Liver (tissue), 3 donors: ENCODE measurements at regions not wholly inside any gene's neighbourhood (a gene's known extent, or its start where the extent isn't known, plus 50 kb on each side); places are given as distances from the start of the nearest gene placed in this dataset.

Experiments used
- ATF3 ChIP-seq: IDR thresholded peaks from 2 replicates; pipeline ENCODE4 v1.6.1; 2016; ENCODE audit warnings: antibody characterized with exemption
- CTCF ChIP-seq: fragments of 150-350 bp; IDR thresholded peaks from 2 replicates; pipeline ENCODE4 v1.5.1; 2017; ENCODE audit warnings: improper control_type of control experiment, low read depth, low read length; ENCODE audit not compliant: missing input control
- FOXA1 ChIP-seq: IDR thresholded peaks from 2 replicates; pipeline ENCODE4 v1.6.1; 2016; ENCODE audit warnings: antibody characterized with exemption
- GABPA ChIP-seq, 2 donors: IDR thresholded peaks in 1 of 2; conservative IDR thresholded peaks in 1 of 2; 2 replicates each; pipeline ENCODE4 v1.6.1; 2016; ENCODE audit warnings: antibody characterized with exemption in 2 of 2, mild to moderate bottlenecking in 1 of 2, moderate library complexity in 1 of 2
- RAD21 ChIP-seq, 2 donors: IDR thresholded peaks; 2 replicates each; pipeline ENCODE4 v1.6.1; 2016; ENCODE audit warnings: antibody characterized with exemption in 2 of 2, mild to moderate bottlenecking in 2 of 2
- REST ChIP-seq: IDR thresholded peaks from 2 replicates; pipeline ENCODE4 v1.6.1; 2016; ENCODE audit warnings: antibody characterized with exemption, mild to moderate bottlenecking
- SP1 ChIP-seq: IDR thresholded peaks from 2 replicates; pipeline ENCODE4 v1.6.1; 2018; ENCODE audit warnings: antibody characterized with exemption, mild to moderate bottlenecking
- TAF1 ChIP-seq: conservative IDR thresholded peaks from 2 replicates; pipeline ENCODE4 v1.6.1; 2016; ENCODE audit warnings: antibody characterized with exemption, mild to moderate bottlenecking
- YY1 ChIP-seq: IDR thresholded peaks from 2 replicates; pipeline ENCODE4 v1.6.1; 2016; ENCODE audit warnings: antibody characterized with exemption, mild to moderate bottlenecking
- ZBTB33 ChIP-seq: IDR thresholded peaks from 2 replicates; pipeline ENCODE4 v1.6.1; 2016; ENCODE audit warnings: antibody characterized with exemption
- donor health status: healthy.
- donor health status: healthy.

GRCh38 chr2:126838716-126838985 lies 60.0 kb upstream of the TEX51 start:
- TF ChIP-seq REST (no peak), CTCF (no peak), TAF1 (no peak), GABPA (IDR thresholded peaks at IDR 0.05 in 1 of 2, conservative IDR thresholded peaks at IDR 0.05 in 1 of 2) (no peak), ATF3 (no peak), SP1 (no peak), RAD21 (IDR thresholded peaks at IDR 0.05) (no peak), ZBTB33 (no peak), YY1 (no peak), FOXA1 (no peak)
